ENCODE measurements at regions not wholly inside any gene's neighbourhood (a gene's known extent, or its start where the extent isn't known, plus 50 kb on each side); places are given as distances from the start of the nearest gene placed in this dataset.

DNA sequence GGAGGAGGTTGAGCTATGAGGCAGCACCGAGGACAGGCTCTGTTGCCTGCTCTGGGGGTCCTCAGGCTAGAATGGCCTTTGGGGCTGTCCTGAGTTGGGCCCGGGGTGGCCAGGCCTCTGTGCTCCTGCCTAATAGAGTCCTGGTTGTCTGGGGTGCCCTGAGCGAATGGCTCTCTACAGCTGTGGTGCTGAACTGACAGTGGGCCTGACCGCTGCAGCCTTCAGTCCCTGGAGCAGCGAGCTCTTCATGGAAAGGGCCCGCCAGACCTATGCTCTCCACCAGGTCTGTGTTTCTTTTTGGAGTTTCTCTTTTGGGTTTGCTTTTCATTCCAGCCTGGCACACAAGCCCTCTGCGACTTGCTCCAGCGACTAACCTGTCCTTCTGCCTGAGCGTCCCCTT, 679.0 kb upstream of the RAB6C start:
- no peaks in the 10 kb centered on the region for H3K36me3 ChIP-seq
- H3K27ac ChIP-seq: no peak overlapping the region
- no peaks in the 10 kb centered on the region for H3K27me3 ChIP-seq
- H3K9me3 ChIP-seq: no peaks in the 10 kb centered on the region
- DNase-seq: peak in 1 of 2 donors; percentile 13
- peaks cover 26 to 27% of the 10 kb centered on the region in 2 donors for H3K4me1 ChIP-seq
- H3K4me3 ChIP-seq (replicated peaks in 1 of 3): no peak overlapping the region
- no peak for TF ChIP-seq POLR2A (IDR thresholded peaks at IDR 0.05)
- TF ChIP-seq, protein P1, sequence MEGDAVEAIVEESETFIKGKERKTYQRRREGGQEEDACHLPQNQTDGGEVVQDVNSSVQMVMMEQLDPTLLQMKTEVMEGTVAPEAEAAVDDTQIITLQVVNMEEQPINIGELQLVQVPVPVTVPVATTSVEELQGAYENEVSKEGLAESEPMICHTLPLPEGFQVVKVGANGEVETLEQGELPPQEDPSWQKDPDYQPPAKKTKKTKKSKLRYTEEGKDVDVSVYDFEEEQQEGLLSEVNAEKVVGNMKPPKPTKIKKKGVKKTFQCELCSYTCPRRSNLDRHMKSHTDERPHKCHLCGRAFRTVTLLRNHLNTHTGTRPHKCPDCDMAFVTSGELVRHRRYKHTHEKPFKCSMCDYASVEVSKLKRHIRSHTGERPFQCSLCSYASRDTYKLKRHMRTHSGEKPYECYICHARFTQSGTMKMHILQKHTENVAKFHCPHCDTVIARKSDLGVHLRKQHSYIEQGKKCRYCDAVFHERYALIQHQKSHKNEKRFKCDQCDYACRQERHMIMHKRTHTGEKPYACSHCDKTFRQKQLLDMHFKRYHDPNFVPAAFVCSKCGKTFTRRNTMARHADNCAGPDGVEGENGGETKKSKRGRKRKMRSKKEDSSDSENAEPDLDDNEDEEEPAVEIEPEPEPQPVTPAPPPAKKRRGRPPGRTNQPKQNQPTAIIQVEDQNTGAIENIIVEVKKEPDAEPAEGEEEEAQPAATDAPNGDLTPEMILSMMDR (IDR thresholded peaks at IDR 0.05): no peak
- 83 to 93% methylated on average over 8 to 9 of the region's 9 CpGs for WGBS, 2 donors
- intact Hi-C loops (cut with DNase I): no loop called here

DNA sequence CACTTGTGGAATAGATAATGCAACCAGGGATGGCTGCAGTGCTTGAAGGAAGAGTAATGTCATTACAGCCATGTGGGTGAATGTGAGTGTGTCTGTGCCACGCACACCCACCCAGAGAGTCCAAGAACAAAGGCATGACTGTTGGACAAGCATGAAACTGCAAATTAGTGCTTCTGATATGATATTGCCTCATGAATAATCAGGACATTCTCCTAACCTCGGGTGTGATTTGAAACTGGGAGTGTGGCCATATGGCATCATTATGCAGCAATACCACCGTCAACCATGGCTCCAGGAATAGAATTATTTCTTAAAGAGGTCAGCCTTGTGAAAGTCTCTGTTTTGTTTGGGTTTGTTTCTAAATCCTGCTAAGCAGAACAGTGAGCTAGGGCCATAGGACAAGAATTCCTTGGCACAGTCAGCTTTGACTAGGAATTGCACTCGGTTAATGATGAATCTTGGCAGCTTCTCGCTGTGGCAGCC, 678.0 kb upstream of the RAB6C start:
- H3K36me3 ChIP-seq: no peaks in the 10 kb centered on the region
- no peak overlapping the region for H3K4me3 ChIP-seq (replicated peaks in 1 of 3)
- no peak for TF ChIP-seq POLR2A (IDR thresholded peaks at IDR 0.05)
- TF ChIP-seq, protein P1 (IDR thresholded peaks at IDR 0.05): no peak
- peak overlapping the region in 1 of 3 donors; percentile 51 for H3K27ac ChIP-seq
- peaks cover 20 to 22% of the 10 kb centered on the region in 2 donors for H3K4me1 ChIP-seq
- H3K27me3 ChIP-seq: no peaks in the 10 kb centered on the region
- no peaks in the 10 kb centered on the region for H3K9me3 ChIP-seq
- intact Hi-C loops (cut with DNase I): no loop called here
- WGBS, 2 donors: 23 to 52% methylated on average over 5 of the region's 5 CpGs
- DNase-seq: peak in 1 of 2 donors; percentile 21

DNA sequence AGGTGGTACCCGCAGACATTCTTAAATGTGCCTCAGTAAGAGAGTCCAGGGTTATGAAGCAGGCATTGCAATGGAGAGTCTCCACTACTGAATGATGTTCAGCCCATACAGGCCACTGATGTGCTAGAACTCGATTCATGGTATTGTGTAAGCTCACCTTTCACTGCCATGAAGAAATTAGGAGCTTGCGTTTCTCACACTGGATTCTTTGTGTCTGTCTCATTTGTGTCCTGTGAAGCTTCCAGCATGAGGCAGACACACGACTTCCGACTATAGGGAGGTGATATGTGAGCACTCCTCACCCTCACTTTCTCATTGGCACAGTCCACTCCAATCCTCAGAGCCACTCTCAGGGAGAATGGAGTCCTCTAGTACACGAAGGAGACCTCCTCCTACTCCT, 677.4 kb upstream of the RAB6C start:
- Histone ChIP-seq H3K4me3 (replicated peaks in 1 of 3) (no peak overlapping the region), H3K9me3 (no peaks in the 10 kb centered on the region), H3K27ac (peak overlapping the region in 1 of 3 donors; percentile 51), H3K36me3 (no peaks in the 10 kb centered on the region), H3K4me1 (peaks cover 14 to 18% of the 10 kb centered on the region in 2 donors), H3K27me3 (no peaks in the 10 kb centered on the region)
- 73 to 80% methylated on average over 5 to 6 of the region's 6 CpGs for WGBS, 2 donors
- intact Hi-C loops (cut with DNase I): no loop called here
- no peak for TF ChIP-seq POLR2A (IDR thresholded peaks at IDR 0.05)
- TF ChIP-seq, protein P1 (IDR thresholded peaks at IDR 0.05): no peak
- no peak for DNase-seq

DNA sequence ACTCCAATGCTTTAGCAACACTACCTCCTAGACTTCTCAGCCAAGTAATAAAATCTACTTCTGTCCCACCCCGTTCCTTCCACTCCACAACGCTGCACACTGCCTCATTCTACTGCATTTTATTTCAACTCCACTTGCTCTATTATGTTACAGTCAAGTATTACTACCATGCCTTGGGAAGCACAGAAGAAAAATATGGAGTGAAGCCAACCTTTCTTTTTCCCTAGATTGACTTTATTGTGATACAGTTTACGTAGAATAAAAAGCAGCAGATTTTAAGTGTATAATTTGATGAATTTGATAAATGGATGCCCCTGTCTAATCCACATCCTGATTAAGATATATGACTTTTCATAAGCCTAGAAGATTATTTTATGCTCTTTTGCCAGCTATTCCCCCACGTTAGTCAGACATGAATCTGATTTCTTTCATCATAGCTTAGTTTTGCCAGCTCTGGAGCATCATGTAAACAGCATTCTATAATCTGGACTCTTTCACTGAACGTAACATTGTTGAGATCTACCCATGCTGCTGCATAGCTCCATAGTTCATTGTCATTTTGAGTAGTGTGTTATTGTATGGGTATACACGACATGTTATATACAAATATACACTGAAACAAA, 676.8 kb upstream of the RAB6C start:
- intact Hi-C loops (cut with DNase I): no loop called here

DNA sequence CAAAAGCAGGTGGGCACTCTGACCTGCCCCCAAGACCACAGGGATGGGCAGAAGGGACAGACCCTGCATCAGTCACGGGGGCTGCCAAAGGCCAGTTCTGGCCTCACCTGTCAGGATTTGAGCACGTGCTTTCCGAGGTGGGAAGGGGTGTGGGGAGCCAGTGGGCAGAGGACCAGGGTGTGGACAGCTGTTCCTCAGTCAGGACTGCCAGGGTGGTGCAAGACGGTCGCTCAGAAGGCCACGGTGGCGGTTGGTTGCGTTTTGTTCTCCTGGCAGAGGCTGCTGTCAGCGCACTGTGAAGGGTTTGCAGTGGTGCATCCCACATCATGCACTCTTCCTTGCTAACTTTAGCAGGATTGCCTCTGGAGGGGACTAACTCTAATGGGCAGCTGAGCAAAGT, 665.3 kb upstream of the RAB6C start:
- no peak for TF ChIP-seq POLR2A (IDR thresholded peaks at IDR 0.05)
- TF ChIP-seq, protein P1 (IDR thresholded peaks at IDR 0.05): no peak
- H3K9me3 ChIP-seq: no peaks in the 10 kb centered on the region
- no peaks in the 10 kb centered on the region for H3K36me3 ChIP-seq
- H3K27me3 ChIP-seq: no peaks in the 10 kb centered on the region
- intact Hi-C loops (cut with DNase I): no loop called here
- DNase-seq: no peak
- H3K4me3 ChIP-seq (replicated peaks in 1 of 3): no peak overlapping the region
- H3K27ac ChIP-seq: no peak overlapping the region
- WGBS, 2 donors: 93% methylated on average over 9 of the region's 9 CpGs
- H3K4me1 ChIP-seq: no peaks in the 10 kb centered on the region

More for the DNA sequence above, 676.8 kb upstream of the RAB6C start:
- Histone ChIP-seq H3K4me1 (peaks cover 10 to 14% of the 10 kb centered on the region in 2 donors), H3K27me3 (no peaks in the 10 kb centered on the region), H3K4me3 (replicated peaks in 1 of 3) (no peak overlapping the region), H3K27ac (peak overlapping the region in 1 of 3 donors; percentile 51), H3K36me3 (no peaks in the 10 kb centered on the region), H3K9me3 (no peaks in the 10 kb centered on the region)
- TF ChIP-seq, protein P1 (IDR thresholded peaks at IDR 0.05): no peak
- no peak for TF ChIP-seq POLR2A (IDR thresholded peaks at IDR 0.05)
- no peak for DNase-seq
- WGBS, 2 donors: 72% methylated on average over 6 of the region's 6 CpGs

Measured in thyroid gland (tissue), 4 donors.